HUDEP-2 (cell line): ENCODE measurements at regions not wholly inside any gene's neighbourhood (a gene's known extent, or its start where the extent isn't known, plus 50 kb on each side); places are given as distances from the start of the nearest gene placed in this dataset.

ENCODE experiments used
- DNase-seq, 76 experiments: peaks; one replicate each; lab custom pipeline; 2025; ENCODE audit not compliant: unreplicated experiment in 76 of 76; lab: John Stamatoyannopoulos, UW

DNA sequence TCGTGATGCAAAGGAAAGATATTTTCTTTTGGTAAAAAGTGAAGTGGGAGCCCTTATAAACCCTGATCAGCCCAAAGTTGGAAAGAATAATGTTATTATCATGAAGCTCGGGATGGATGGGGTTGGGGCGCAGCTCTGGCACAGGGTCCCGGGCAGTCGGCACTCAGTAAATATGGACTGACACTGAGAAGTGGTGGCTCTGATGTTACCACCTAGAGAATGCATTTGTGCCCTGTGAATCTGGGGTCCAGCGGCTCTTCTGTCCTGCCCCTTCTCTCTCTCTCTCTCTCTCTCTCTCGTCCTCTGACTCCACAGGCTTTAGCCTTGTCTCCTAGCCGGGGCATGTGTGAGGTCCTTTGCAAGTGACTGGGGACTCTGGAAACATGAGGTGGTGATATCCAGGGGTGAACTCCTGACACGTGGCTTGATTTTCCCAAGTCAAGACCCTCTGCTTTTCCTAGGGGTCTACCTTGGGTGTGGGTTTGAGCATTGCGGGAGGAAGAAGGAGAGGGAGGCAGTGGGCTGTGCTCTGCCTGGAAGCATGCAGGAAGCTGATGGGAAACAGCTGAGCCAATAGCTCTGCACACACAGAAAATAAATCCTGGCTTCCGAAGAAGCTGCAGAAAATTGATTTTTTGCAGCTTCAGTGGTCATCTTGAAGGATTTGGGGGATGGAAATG, 162.7 kb downstream of the MACROH2A1 start:
- DNase-seq: no peak

- no peak for DNase-seq
These were observed 163.3 kb downstream of the MACROH2A1 start for GRCh38 chr5:135235551-135236227.

DNA sequence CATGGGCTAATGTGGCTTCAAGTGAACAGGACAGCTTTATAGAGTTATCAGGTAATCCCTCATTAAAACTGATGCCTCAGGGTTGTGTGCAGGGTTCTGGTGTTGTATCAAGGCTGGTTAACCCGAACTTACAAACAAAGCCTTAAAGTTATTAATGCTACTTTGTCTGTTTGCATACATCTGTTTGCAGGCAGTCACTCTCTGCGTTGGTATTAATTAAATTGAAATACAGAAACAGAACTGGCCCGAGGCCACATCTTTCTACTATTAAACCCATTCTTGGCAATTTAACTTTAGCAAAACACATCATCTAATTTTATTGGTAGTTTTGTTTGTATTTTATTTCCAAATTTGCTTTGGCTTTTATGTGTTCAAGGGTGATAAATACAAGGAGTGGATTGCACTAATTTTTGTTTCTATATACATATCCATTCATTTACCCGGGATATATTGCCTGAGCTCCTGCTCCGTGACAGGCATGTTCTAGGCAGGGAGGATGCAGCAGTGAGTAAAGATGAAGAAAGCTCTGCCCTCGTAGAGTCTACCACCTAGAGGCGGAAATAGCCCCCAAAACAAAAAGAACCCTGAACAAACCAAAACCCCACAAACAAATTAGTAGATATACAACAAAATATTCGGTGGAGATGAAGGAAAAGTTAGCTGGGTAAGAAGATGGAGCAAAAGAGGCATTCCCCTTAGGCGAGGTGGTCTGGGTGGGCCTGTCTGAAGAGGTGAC, 164.2 kb downstream of the MACROH2A1 start:
- DNase-seq: no peak

DNA sequence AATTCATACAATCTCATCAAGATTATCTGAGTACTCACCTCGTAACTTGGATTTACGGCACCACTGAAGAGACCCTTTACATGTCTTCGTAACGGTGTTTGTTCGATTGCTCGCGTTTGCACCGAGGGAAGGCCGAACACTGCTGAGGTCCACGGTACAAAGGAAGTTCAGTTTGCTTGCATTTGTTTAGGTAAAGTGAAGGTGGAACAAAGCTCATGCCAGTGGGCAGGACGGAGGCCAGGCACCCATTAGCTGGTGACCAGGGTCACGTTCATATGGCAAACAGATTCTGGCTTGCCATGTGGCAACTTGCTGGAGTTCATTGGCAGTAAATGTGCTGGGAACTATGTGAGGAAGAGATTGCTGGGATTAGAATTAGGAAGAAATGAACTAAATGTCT, 164.8 kb downstream of the MACROH2A1 start:
- DNase-seq: no peak

DNA sequence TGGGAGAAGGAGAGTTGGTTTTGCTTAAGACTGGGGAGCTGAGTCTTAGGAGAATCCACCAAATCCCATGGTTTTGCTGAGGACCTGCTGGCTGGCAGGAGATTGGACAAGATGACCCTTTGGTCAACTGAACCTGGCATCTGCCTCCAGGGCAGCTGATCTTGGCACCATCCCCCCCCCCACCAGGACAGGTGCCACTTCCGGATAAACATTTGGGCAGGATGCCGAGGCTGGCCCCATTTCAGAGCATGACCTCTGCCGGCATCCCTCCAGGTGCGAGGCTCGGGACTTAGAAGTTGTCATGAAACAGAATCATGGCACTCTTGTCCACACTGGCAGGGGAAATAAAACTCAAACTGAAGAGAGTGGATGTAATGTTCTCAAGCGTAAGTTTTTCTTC, 165.6 kb downstream of the MACROH2A1 start:
- no peak for DNase-seq

- no peak for DNase-seq
These were observed 166.1 kb downstream of the MACROH2A1 start for GRCh38 chr5:135232958-135233357.

DNA sequence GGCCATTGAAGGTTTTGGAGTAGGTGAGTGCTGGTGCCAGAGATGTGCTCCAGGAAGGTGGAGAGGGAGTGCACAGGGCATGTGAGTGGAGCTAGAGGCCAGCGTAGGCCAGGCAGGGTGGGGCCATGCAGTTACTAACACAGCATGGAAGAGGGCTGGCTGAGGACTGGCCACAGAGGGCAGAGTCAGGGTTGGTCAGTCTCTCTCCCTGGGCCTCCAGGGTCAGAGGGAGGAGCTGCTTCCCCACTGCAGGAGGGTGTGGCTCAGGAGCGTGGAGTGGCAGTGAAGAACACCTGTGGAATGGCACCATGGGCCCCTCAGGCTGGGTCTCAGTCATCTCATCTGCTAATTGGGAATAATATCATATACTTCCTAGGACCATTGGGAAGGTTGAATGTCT, 167.7 kb downstream of the MACROH2A1 start:
- no peak for DNase-seq

GRCh38 chr5:135230251-135230925, 168.6 kb downstream of the MACROH2A1 start:
- DNase-seq: no peak

GRCh38 chr5:135229679-135230132, 169.3 kb downstream of the MACROH2A1 start:
- no peak for DNase-seq

DNA sequence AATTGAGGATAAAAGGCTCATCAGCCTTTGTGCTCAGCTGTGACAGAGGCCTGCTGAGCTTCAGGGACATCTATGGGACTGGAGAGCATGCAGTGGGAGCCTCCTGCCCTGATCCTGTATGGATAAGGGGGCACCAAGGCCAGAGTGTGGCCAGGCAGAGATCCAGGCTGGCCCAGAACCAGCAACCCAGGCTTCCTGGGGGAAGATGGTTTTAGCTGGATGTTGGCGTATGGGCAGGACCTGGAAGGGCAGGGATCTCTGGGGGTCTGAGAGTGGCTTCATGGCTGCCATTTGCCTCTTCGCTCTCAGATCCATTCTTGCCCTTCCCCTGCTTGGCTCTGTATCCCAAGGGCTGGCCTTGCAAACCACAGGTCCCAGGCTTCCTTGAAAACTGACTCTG, 169.9 kb downstream of the MACROH2A1 start:
- no peak for DNase-seq

- DNase-seq: no peak
These were observed 170.8 kb downstream of the MACROH2A1 start for GRCh38 chr5:135228222-135228621.

GRCh38 chr5:135227064-135228022, 171.7 kb downstream of the MACROH2A1 start:
- no peak for DNase-seq

DNA sequence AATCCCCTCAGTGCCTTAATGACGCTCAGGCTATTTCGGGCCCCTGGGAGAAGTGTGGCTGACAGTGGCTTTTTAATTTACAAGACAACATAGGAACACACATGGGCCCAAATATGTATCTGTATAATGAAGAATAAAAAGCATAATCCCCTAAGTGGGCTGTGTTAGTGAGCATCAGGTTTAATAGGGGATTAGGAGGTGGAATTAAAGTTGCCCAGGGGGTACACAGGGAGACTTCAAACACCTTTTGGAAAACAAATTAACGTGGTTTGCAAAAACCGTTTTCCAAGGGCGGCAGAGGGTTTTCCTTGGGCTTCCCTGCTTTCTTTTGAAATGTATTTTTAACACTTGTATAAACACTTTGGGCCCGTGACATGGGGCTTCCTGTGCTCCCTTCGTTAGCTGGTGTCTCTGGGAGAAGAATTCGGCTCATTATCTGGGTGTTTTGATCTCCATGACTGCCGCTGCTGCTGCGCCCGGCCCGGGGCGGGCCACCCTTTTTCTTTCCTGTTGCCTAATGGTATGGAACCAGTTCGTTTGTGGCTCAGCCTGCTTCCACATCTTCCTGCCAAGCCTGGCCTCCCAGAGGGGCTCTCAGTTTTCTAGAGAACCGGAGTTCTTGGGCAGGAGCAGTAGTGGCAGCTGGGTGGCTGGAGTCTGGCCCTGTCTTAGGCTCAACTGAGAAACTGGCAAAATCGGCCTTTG, 173.0 kb downstream of the MACROH2A1 start:
- DNase-seq: peak in 7 of 76 experiments; percentile 9 to 30 (median 19)

- DNase-seq: no peak
These were observed 175.0 kb downstream of the MACROH2A1 start for GRCh38 chr5:135223891-135224625.

DNA sequence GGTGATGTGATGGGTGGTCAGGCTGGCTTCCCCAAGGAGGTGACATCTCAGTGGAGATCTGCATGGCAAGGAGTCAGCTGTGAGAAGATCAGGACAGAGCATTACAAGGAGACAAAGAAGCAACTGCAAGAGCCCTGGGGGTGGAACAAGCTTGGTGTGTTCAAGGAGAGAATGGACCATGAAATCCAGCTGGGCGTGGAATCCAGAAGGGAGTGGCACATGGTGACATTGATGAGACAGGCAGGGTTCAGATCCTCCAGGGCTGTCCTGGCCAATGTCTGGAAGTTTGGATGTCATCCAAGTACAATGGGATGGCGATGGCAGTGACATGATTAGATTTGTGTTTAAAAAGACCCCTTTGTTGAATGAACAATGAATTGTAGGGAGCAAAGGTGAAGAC, 175.6 kb downstream of the MACROH2A1 start:
- DNase-seq: no peak

- no peak for DNase-seq
These were observed 176.3 kb downstream of the MACROH2A1 start for GRCh38 chr5:135222771-135223170.

DNA sequence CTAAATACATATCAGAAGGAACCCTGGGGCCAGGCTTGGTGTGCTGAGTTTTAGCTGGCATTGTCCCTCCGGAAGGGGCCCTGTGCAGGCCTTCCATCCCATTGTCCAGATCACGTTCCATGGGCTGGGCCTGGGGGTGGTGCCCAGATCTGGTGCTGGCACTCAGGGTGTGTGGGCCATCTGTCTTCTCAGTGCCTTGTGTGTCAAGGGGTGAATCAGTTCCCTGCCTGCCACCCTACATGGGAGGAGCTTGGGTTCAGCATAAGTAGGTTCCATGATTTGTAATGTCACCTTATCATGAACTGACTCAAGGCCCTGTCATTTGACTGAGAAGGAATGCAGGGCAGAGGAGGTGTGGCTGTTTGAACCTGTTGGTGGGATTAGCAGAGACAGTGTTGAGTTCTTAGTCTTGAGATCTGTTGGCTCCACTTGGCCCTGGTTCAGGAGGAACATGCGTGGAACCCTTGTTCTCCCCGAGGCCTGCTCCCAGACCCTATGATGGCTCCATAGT, 176.8 kb downstream of the MACROH2A1 start:
- peak in 1 of 76 experiments; percentile 6 for DNase-seq

DNA sequence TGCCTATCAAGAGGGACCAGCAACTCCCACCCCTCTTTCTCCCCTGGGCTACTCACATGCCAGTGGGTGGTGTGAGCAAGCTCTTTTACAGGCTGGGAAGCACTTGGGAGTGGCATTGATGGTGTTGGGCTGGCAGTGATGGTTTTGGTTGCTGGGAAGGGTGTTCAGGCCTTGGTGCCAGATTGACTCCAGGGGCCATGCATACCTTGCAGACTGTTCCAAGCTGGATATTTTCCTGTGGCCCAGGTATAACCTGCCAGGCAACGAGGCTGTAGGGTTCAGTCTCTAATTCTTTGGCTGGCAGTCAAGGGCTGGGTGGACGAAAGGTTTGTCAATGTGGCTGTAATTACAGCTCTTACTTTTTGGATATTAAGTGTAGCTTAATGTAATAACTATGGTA, 177.3 kb downstream of the MACROH2A1 start:
- no peak for DNase-seq

DNA sequence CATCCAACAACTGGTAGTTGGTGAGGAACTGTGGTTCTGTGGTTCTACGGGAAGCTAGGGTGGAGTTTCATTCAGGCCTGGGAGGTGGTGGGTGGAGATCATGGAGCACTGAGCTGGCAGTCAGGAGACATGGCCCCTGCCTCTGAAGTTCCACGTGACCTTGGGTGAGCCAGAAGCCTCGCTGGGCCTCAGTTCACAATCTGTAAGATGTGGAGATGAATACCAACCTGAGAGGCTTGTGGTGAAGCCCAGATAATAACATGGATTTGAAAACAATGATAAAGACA, 177.9 kb downstream of the MACROH2A1 start:
- no peak for DNase-seq
